ENCODE measurements at regions not wholly inside any gene's neighbourhood (a gene's known extent, or its start where the extent isn't known, plus 50 kb on each side); places are given as distances from the start of the nearest gene placed in this dataset.

DNA sequence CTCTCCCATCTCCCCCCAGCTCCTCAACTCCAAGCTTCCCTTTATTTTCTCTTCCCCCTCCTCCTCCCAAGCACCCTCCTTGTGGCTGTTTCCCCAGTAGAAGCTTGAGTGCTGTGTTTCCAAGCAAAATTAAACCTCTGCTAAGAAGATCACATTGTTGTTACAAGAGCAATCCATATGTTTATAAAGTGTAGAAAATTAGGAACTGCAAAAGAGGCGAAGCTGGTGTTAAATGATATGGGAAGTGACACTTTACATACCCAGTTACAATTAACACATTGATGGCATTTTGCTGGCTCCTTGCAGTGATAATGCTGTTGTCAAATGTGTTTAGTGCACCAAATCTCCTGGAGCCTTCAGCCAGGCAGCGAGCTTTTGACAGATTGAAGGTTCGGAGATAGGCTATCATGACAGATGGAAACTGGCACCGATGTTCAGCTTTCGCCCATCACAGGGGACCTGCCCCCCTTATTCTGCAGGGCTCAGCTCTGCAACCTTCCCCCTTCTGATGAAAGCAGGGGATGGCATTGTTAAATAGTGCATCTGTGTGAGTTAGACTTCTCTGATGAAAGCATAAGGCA is 259.8 kb upstream of the ATP5MC3 start (continued):
- no peak for TF ChIP-seq HDAC2 (IDR thresholded peaks at IDR 0.05; ENCODE audit: borderline replicate concordance in 1 of 2, low read depth in 2 of 2, low read length in 2 of 2)
- TF ChIP-seq BRCA1 (IDR thresholded peaks at IDR 0.05; ENCODE audit: low read depth, low read length) = no peak
- no peak for TF ChIP-seq SRF (IDR thresholded peaks at IDR 0.05; ENCODE audit: low read depth, low read length)
- TF ChIP-seq GABPA (IDR thresholded peaks at IDR 0.05; ENCODE audit: borderline replicate concordance, insufficient read depth, low read length) = no peak

All from H1 (cell line).